ENCODE measurements at regions not wholly inside any gene's neighbourhood (a gene's known extent, or its start where the extent isn't known, plus 50 kb on each side); places are given as distances from the start of the nearest gene placed in this dataset.

DNA sequence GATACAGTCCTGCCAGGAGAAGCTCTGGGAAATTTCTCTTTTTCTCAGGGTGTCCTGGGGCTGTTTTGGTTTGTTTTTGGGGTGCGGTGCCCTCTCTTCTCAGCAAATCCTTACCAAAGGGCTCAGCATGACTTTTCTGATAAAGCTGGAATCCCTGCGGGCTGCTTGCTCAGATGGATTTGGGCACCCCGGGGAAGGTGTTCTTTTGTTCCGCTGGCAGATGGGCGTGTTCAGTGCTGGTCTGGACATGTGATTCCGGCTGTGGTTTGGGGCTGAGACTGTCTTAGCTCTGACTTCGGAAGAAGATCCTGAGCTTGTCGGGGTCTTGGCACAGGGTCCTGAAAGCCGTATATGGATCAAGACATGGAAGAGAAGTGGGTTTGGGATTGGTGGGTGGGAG lies 134.2 kb upstream of the SPRED2 start:
- Mint-ChIP-seq H3K27ac (no peak overlapping the region), H3K36me3 (no peaks in the 10 kb centered on the region), H3K27me3 (ENCODE audit: low read depth in 3 of 3) (peaks cover 0 to 3% (median 1%) of the 10 kb centered on the region in 3 donors), H3K9me3 (no peaks in the 10 kb centered on the region), H3K4me1 (peaks cover 9% of the 10 kb centered on the region), H3K4me3 (peak overlapping the region; percentile 62 to 79)
- Histone ChIP-seq H3K79me2 (ENCODE audit: insufficient read depth, low read length) (no peaks in the 10 kb centered on the region), H3K27ac (ENCODE audit: low read depth in 1 of 2, low read length in 2 of 2) (no peak overlapping the region), H3K4me2 (replicated peaks; ENCODE audit: extremely low read depth, low read length, poor library complexity, severe bottlenecking) (peak overlapping the region; percentile 22), H3K4me1 (ENCODE audit: control insufficient read depth in 1 of 2, insufficient read depth in 2 of 2, low read length in 2 of 2) (peaks cover 6 to 8% of the 10 kb centered on the region in 2 donors), H3K4me3 (replicated peaks in 1 of 3; ENCODE audit: low read depth in 2 of 3, low read length in 3 of 3) (no peak overlapping the region), H4K20me1 (ENCODE audit: insufficient read depth, low read length) (no peaks in the 10 kb centered on the region), H3K27me3 (ENCODE audit: control insufficient read depth in 2 of 2, insufficient read depth in 2 of 2, low read length in 2 of 2) (no peaks in the 10 kb centered on the region), H3K9me3 (replicated peaks in 1 of 2; ENCODE audit: control insufficient read depth in 1 of 2, insufficient read depth in 1 of 2, low read length in 2 of 2) (no peaks in the 10 kb centered on the region), H2AFZ (ENCODE audit: insufficient read depth, low read depth, low read length, poor library complexity, severe bottlenecking) (peak overlapping the region; percentile 59), H3K36me3 (replicated peaks in 1 of 2; ENCODE audit: control insufficient read depth in 1 of 2, insufficient read depth in 2 of 2, low read length in 2 of 2) (no peaks in the 10 kb centered on the region), H3K9ac (ENCODE audit: insufficient read depth, low read length, poor library complexity, severe bottlenecking) (no peak overlapping the region)
- no peak for DNase-seq
- intact Hi-C loops (cut with micrococcal nuclease) = no loop called here
- 68% methylated on average over 8 of the region's 9 CpGs for WGBS (ENCODE audit: insufficient coverage)
- TF ChIP-seq, protein P1, sequence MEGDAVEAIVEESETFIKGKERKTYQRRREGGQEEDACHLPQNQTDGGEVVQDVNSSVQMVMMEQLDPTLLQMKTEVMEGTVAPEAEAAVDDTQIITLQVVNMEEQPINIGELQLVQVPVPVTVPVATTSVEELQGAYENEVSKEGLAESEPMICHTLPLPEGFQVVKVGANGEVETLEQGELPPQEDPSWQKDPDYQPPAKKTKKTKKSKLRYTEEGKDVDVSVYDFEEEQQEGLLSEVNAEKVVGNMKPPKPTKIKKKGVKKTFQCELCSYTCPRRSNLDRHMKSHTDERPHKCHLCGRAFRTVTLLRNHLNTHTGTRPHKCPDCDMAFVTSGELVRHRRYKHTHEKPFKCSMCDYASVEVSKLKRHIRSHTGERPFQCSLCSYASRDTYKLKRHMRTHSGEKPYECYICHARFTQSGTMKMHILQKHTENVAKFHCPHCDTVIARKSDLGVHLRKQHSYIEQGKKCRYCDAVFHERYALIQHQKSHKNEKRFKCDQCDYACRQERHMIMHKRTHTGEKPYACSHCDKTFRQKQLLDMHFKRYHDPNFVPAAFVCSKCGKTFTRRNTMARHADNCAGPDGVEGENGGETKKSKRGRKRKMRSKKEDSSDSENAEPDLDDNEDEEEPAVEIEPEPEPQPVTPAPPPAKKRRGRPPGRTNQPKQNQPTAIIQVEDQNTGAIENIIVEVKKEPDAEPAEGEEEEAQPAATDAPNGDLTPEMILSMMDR (IDR thresholded peaks at IDR 0.05) = no peak

- no peaks in the 10 kb centered on the region for H3K36me3 Mint-ChIP-seq
- Histone ChIP-seq H4K20me1 (ENCODE audit: insufficient read depth, low read length) (no peaks in the 10 kb centered on the region), H3K27me3 (ENCODE audit: control insufficient read depth in 2 of 2, insufficient read depth in 2 of 2, low read length in 2 of 2) (no peaks in the 10 kb centered on the region), H3K9me3 (replicated peaks in 1 of 2; ENCODE audit: control insufficient read depth in 1 of 2, insufficient read depth in 1 of 2, low read length in 2 of 2) (no peaks in the 10 kb centered on the region), H3K79me2 (ENCODE audit: insufficient read depth, low read length) (no peaks in the 10 kb centered on the region), H3K9ac (ENCODE audit: insufficient read depth, low read length, poor library complexity, severe bottlenecking) (no peak overlapping the region), H3K27ac (ENCODE audit: low read depth in 1 of 2, low read length in 2 of 2) (no peak overlapping the region), H3K4me2 (replicated peaks; ENCODE audit: extremely low read depth, low read length, poor library complexity, severe bottlenecking) (no peak overlapping the region), H3K4me1 (ENCODE audit: control insufficient read depth in 1 of 2, insufficient read depth in 2 of 2, low read length in 2 of 2) (peaks cover 6 to 8% of the 10 kb centered on the region in 2 donors), H3K4me3 (replicated peaks in 1 of 3; ENCODE audit: low read depth in 2 of 3, low read length in 3 of 3) (no peak overlapping the region), H3K36me3 (replicated peaks in 1 of 2; ENCODE audit: control insufficient read depth in 1 of 2, insufficient read depth in 2 of 2, low read length in 2 of 2) (no peaks in the 10 kb centered on the region), H2AFZ (ENCODE audit: insufficient read depth, low read depth, low read length, poor library complexity, severe bottlenecking) (no peak overlapping the region)
- DNase-seq = no peak
- no peaks in the 10 kb centered on the region for H3K9me3 Mint-ChIP-seq
- intact Hi-C loops (cut with micrococcal nuclease) = no loop called here
- no peak overlapping the region for H3K4me3 Mint-ChIP-seq
- H3K27me3 Mint-ChIP-seq (ENCODE audit: low read depth in 3 of 3) = peaks cover 0 to 3% (median 1%) of the 10 kb centered on the region in 3 donors
- WGBS (ENCODE audit: insufficient coverage) = 91% methylated on average over 4 of the region's 8 CpGs
- peaks cover 9% of the 10 kb centered on the region for H3K4me1 Mint-ChIP-seq
- no peak overlapping the region for H3K27ac Mint-ChIP-seq
- TF ChIP-seq, protein P1 (IDR thresholded peaks at IDR 0.05) = no peak
Observed at GRCh38 chr2:65565681-65566080, 133.3 kb upstream of the SPRED2 start.

Data from CD14-positive monocyte (primary cell).